ENCODE measurements at regions not wholly inside any gene's neighbourhood (a gene's known extent, or its start where the extent isn't known, plus 50 kb on each side); places are given as distances from the start of the nearest gene placed in this dataset.

DNA sequence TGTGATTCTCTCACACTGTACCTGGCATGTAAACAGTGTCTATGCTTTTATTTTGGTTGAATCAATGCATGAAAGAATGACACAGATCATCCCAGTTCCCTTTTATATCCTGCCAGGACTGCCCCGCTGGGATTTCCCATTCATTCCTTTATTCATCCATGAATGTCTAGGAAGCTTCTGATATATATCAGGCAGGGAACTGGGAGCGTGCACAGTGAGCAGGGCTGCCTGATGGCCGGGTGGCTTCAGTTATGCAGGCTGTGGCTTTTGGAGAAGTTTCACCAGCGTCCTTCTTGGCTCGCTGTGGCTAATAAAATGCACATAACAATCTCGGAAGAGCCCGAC, 789.0 kb downstream of the TBC1D22A start:
- TF ChIP-seq EZH2 (IDR thresholded peaks at IDR 0.05) = no peak
- no peak for TF ChIP-seq POLR2AphosphoS5 (IDR thresholded peaks at IDR 0.05; ENCODE audit: borderline replicate concordance, low read depth, low read length)
- TF ChIP-seq FOXP2 (optimal IDR thresholded peaks at IDR 0.05; ENCODE audit: control extremely low read depth, extremely low read length, insufficient read depth) = no peak
